22Rv1 (cell line): ENCODE measurements at regions not wholly inside any gene's neighbourhood (a gene's known extent, or its start where the extent isn't known, plus 50 kb on each side); places are given as distances from the start of the nearest gene placed in this dataset.

Experiments
- CTCF ChIP-seq: fragments of 450-650 bp; IDR thresholded peaks from 2 replicates; pipeline ENCODE4 v1.5.1; 2017; ENCODE audit warnings: mild to moderate bottlenecking
- ZFX ChIP-seq: fragments of 450-650 bp; IDR thresholded peaks from 2 replicates; pipeline ENCODE4 v1.6.1; 2017; ENCODE audit warnings: antibody characterized with exemption, borderline replicate concordance

- TF ChIP-seq CTCF (no peak), ZFX (no peak)
Observed at GRCh38 chr11:97445561-97445960, 1055.7 kb downstream of the JRKL start.
